WTC11 (cell line): ENCODE measurements at regions not wholly inside any gene's neighbourhood (a gene's known extent, or its start where the extent isn't known, plus 50 kb on each side); places are given as distances from the start of the nearest gene placed in this dataset.

Source experiments
- ATAC-seq: fragments of 200-7000 bp; cut with Tn5 transposase; 2 replicates; pipeline ENCODE4 v1.10.0; 2021; ENCODE audit warnings: mild to moderate bottlenecking, moderate library complexity
- CTCF ChIA-PET: fragments of 300-600 bp; sonication (Branson Sonifier 250); formaldehyde crosslinking; loops from one replicate; lab custom pipeline; 2021; ENCODE audit warnings: antibody characterized with exemption; lab: Charles Lee
- POLR2A ChIA-PET: fragments of 350-600 bp; sonication (Branson Sonifier 250); formaldehyde crosslinking; loops from one replicate; lab custom pipeline; 2021; ENCODE audit warnings: antibody characterized with exemption; lab: Charles Lee
- DNase-seq: peaks from one replicate; pipeline ENCODE4 v3.0.0; 2021; ENCODE audit warnings: low spot score
- H3K27ac Mint-ChIP-seq: 2 replicates; pipeline ENCODE4 v1.8.0; 2021; ENCODE audit warnings: mixed read lengths
- H3K27me3 Mint-ChIP-seq: 2 replicates; pipeline ENCODE4 v1.8.0; 2021; ENCODE audit warnings: low read depth, mild to moderate bottlenecking, moderate library complexity, mixed read lengths
- H3K36me3 Mint-ChIP-seq: 2 replicates; pipeline ENCODE4 v1.8.0; 2021; ENCODE audit warnings: mixed read lengths
- H3K4me1 Mint-ChIP-seq: 2 replicates; pipeline ENCODE4 v1.8.0; 2022; ENCODE audit warnings: mixed read lengths
- H3K4me3 Mint-ChIP-seq: 2 replicates; pipeline ENCODE4 v1.8.0; 2021; ENCODE audit warnings: mild to moderate bottlenecking, moderate library complexity, mixed read lengths
- H3K9me3 Mint-ChIP-seq: 2 replicates; pipeline ENCODE4 v1.8.0; 2021; ENCODE audit warnings: mixed read lengths
- AR ChIP-seq: fragments of 250-450 bp; sonication (Bioruptor Pico); IDR thresholded peaks from 2 replicates; pipeline ENCODE4 v1.9.0; 2021; ENCODE audit warnings: mild to moderate bottlenecking
- ATF2 ChIP-seq: sonication (generic); formaldehyde crosslinking; IDR thresholded peaks from 2 replicates; pipeline ENCODE4 v1.8.1; 2022; ENCODE audit warnings: low read depth, missing genetic modification reagents, borderline replicate concordance
- CREM ChIP-seq: sonication (generic); formaldehyde crosslinking; IDR thresholded peaks from 2 replicates; pipeline ENCODE4 v1.8.1; 2022; ENCODE audit warnings: mild to moderate bottlenecking, missing genetic modification reagents, moderate library complexity
- E2F1 ChIP-seq: sonication (generic); formaldehyde crosslinking; IDR thresholded peaks from 2 replicates; pipeline ENCODE4 v1.8.0; 2022; ENCODE audit warnings: mild to moderate bottlenecking, missing genetic modification reagents
- ELF4 ChIP-seq: sonication (generic); formaldehyde crosslinking; IDR thresholded peaks from 2 replicates; pipeline ENCODE4 v1.8.1; 2022; ENCODE audit warnings: low read depth, mild to moderate bottlenecking, moderate library complexity, missing genetic modification reagents
- EMX1 ChIP-seq: fragments of 250-450 bp; sonication (Bioruptor Pico); IDR thresholded peaks from 2 replicates; pipeline ENCODE4 v1.8.0; 2021; ENCODE audit warnings: mild to moderate bottlenecking
- ESRRA ChIP-seq: sonication (generic); formaldehyde crosslinking; IDR thresholded peaks from 2 replicates; pipeline ENCODE4 v1.8.1; 2022; ENCODE audit warnings: mild to moderate bottlenecking, missing genetic modification reagents, borderline replicate concordance
- ETV6 ChIP-seq: sonication (generic); formaldehyde crosslinking; IDR thresholded peaks from 2 replicates; pipeline ENCODE4 v1.8.1; 2022; ENCODE audit warnings: mild to moderate bottlenecking, missing genetic modification reagents
- FOXP1 ChIP-seq: sonication (generic); formaldehyde crosslinking; IDR thresholded peaks from 2 replicates; pipeline ENCODE4 v1.8.0; 2022; ENCODE audit warnings: missing genetic modification reagents, mild to moderate bottlenecking, moderate library complexity, borderline replicate concordance
- HMGXB4 ChIP-seq: sonication (generic); formaldehyde crosslinking; IDR thresholded peaks from 2 replicates; pipeline ENCODE4 v1.8.1; 2023; ENCODE audit warnings: mild to moderate bottlenecking, moderate library complexity, missing genetic modification reagents
- JUN ChIP-seq: sonication (generic); formaldehyde crosslinking; IDR thresholded peaks from 2 replicates; pipeline ENCODE4 v1.8.0; 2023; ENCODE audit warnings: mild to moderate bottlenecking, missing genetic modification reagents
- NFYB ChIP-seq: sonication (generic); formaldehyde crosslinking; conservative IDR thresholded peaks from 2 replicates; pipeline ENCODE4 v1.8.0; 2022; ENCODE audit warnings: low read depth, missing genetic modification reagents
- NR2C2 ChIP-seq: sonication (generic); formaldehyde crosslinking; IDR thresholded peaks from 2 replicates; pipeline ENCODE4 v1.8.0; 2022; ENCODE audit warnings: mild to moderate bottlenecking, missing genetic modification reagents
- NR3C1 ChIP-seq: sonication (generic); formaldehyde crosslinking; conservative IDR thresholded peaks from 2 replicates; pipeline ENCODE4 v1.8.1; 2023; ENCODE audit warnings: low read depth, mild to moderate bottlenecking, missing genetic modification reagents
- SMAD3 ChIP-seq: sonication (generic); formaldehyde crosslinking; IDR thresholded peaks from 2 replicates; pipeline ENCODE4 v1.8.0; 2022; ENCODE audit warnings: missing genetic modification reagents, mild to moderate bottlenecking, borderline replicate concordance
- TEAD4 ChIP-seq: sonication (generic); formaldehyde crosslinking; IDR thresholded peaks from 2 replicates; pipeline ENCODE4 v1.8.0; 2022; ENCODE audit warnings: mild to moderate bottlenecking, missing genetic modification reagents
- ZBTB43 ChIP-seq: sonication (generic); formaldehyde crosslinking; IDR thresholded peaks from 2 replicates; pipeline ENCODE4 v1.8.1; 2023; ENCODE audit warnings: mild to moderate bottlenecking, missing genetic modification reagents
- ZNF416 ChIP-seq: fragments of 250-450 bp; sonication (Bioruptor Pico); IDR thresholded peaks from 2 replicates; pipeline ENCODE4 v1.9.0; 2021; ENCODE audit warnings: mild to moderate bottlenecking, inconsistent platforms
- ZNF423 ChIP-seq: fragments of 250-450 bp; sonication (Bioruptor Pico); IDR thresholded peaks from 2 replicates; pipeline ENCODE4 v2.1.2; 2022; ENCODE audit warnings: mild to moderate bottlenecking, moderate library complexity
- TF ChIP-seq, protein P1 (sequence below): sonication (generic); formaldehyde crosslinking; IDR thresholded peaks from 2 replicates; pipeline ENCODE4 v1.8.1; 2022; ENCODE audit warnings: mild to moderate bottlenecking, missing genetic modification reagents, moderate library complexity, borderline replicate concordance
- TF ChIP-seq, protein P2 (sequence below): fragments of 250-450 bp; sonication (Bioruptor Pico); IDR thresholded peaks from 2 replicates; pipeline ENCODE4 v2.1.2; 2022; ENCODE audit warnings: mild to moderate bottlenecking, moderate library complexity
- TF ChIP-seq, protein P3 (sequence below): sonication (generic); formaldehyde crosslinking; IDR thresholded peaks from 2 replicates; pipeline ENCODE4 v1.8.0; 2022; ENCODE audit warnings: mild to moderate bottlenecking, missing genetic modification reagents
- TF ChIP-seq, protein P4 (sequence below): sonication (generic); formaldehyde crosslinking; IDR thresholded peaks from 2 replicates; pipeline ENCODE4 v1.8.1; 2022; ENCODE audit warnings: low read depth, mild to moderate bottlenecking, moderate library complexity, missing genetic modification reagents, borderline replicate concordance

- CTCF ChIA-PET: no interaction called here
- no peaks in the 10 kb centered on the region for H3K36me3 Mint-ChIP-seq
- no peak for DNase-seq
- H3K9me3 Mint-ChIP-seq: no peaks in the 10 kb centered on the region
- peaks cover 15% of the 10 kb centered on the region for H3K27me3 Mint-ChIP-seq
- TF ChIP-seq, protein P1, sequence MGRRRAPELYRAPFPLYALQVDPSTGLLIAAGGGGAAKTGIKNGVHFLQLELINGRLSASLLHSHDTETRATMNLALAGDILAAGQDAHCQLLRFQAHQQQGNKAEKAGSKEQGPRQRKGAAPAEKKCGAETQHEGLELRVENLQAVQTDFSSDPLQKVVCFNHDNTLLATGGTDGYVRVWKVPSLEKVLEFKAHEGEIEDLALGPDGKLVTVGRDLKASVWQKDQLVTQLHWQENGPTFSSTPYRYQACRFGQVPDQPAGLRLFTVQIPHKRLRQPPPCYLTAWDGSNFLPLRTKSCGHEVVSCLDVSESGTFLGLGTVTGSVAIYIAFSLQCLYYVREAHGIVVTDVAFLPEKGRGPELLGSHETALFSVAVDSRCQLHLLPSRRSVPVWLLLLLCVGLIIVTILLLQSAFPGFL (CRISPR knock-in tag): no peak
- TF ChIP-seq NR2C2 (CRISPR knock-in tag) (no peak), FOXP1 (CRISPR knock-in tag) (no peak), ATF2 (no peak), NR3C1 (CRISPR knock-in tag) (no peak), E2F1 (CRISPR knock-in tag) (no peak), AR (CRISPR knock-in tag) (no peak), TEAD4 (no peak), JUN (no peak)
- TF ChIP-seq, protein P2, sequence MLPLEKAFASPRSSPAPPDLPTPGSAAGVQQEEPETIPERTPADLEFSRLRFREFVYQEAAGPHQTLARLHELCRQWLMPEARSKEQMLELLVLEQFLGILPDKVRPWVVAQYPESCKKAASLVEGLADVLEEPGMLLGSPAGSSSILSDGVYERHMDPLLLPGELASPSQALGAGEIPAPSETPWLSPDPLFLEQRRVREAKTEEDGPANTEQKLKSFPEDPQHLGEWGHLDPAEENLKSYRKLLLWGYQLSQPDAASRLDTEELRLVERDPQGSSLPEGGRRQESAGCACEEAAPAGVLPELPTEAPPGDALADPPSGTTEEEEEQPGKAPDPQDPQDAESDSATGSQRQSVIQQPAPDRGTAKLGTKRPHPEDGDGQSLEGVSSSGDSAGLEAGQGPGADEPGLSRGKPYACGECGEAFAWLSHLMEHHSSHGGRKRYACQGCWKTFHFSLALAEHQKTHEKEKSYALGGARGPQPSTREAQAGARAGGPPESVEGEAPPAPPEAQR (CRISPR knock-in tag): no peak
- TF ChIP-seq, all 79 proteins: peak for 0
- Mint-ChIP-seq H3K27ac (no peak overlapping the region), H3K4me1 (peaks cover 25% of the 10 kb centered on the region), H3K4me3 (no peak overlapping the region)
- POLR2A ChIA-PET: no interaction called here
- ATAC-seq: no peak
Measured at GRCh38 chr5:174529925-174530681, 194.3 kb upstream of the MSX2 start.

DNA sequence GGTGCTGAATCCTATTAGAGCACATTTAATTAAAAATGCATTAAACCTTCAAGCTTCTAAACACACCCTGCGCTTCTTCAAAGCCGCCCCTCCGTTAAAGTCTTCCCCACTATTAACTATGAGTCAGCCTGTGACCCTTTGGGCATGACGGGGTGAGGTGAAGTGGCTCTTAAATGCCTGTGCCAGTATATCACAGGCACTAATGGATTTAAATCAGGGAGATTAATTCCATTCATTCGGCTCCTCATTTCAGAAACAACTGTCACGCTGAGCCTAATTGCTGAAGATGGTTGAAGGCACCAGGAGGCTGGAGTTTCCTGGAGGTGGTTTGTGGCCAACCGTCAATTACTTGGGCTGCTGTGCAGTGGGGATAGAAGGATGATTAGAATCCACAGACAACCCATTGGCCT lies 192.6 kb upstream of the MSX2 start:
- no peak overlapping the region for H3K27ac Mint-ChIP-seq
- ChIA-PET POLR2A (no interaction called here), CTCF (no interaction called here)
- H3K27me3 Mint-ChIP-seq: peaks cover 15% of the 10 kb centered on the region
- ATAC-seq: no peak
- no peaks in the 10 kb centered on the region for H3K36me3 Mint-ChIP-seq
- H3K9me3 Mint-ChIP-seq: no peaks in the 10 kb centered on the region
- DNase-seq: no peak
- H3K4me3 Mint-ChIP-seq: no peak overlapping the region
- H3K4me1 Mint-ChIP-seq: peaks cover 36% of the 10 kb centered on the region
- TF ChIP-seq CREM (no peak), NR2C2 (CRISPR knock-in tag) (no peak), ESRRA (CRISPR knock-in tag) (no peak), EMX1 (CRISPR knock-in tag) (no peak), SMAD3 (CRISPR knock-in tag) (no peak), ZNF416 (CRISPR knock-in tag) (no peak), ZNF423 (no peak), ELF4 (CRISPR knock-in tag) (no peak), ETV6 (CRISPR knock-in tag) (no peak), NFYB (CRISPR knock-in tag) (no peak), HMGXB4 (CRISPR knock-in tag) (no peak), ZBTB43 (CRISPR knock-in tag) (no peak)
- TF ChIP-seq, protein P3, sequence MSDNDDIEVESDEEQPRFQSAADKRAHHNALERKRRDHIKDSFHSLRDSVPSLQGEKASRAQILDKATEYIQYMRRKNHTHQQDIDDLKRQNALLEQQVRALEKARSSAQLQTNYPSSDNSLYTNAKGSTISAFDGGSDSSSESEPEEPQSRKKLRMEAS (CRISPR knock-in tag): no peak
- TF ChIP-seq, protein P4, sequence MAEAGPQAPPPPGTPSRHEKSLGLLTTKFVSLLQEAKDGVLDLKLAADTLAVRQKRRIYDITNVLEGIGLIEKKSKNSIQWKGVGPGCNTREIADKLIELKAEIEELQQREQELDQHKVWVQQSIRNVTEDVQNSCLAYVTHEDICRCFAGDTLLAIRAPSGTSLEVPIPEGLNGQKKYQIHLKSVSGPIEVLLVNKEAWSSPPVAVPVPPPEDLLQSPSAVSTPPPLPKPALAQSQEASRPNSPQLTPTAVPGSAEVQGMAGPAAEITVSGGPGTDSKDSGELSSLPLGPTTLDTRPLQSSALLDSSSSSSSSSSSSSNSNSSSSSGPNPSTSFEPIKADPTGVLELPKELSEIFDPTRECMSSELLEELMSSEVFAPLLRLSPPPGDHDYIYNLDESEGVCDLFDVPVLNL: no peak
